ENCODE measurements at regions not wholly inside any gene's neighbourhood (a gene's known extent, or its start where the extent isn't known, plus 50 kb on each side); places are given as distances from the start of the nearest gene placed in this dataset.
"Not testable (repeated sequence)": the region's sequence is repeated elsewhere in the genome, so short reads cannot be mapped to it uniquely, and the experiment has no call there.

- no peak overlapping the region for H3K27ac ChIP-seq
- TF ChIP-seq CTCF (conservative IDR thresholded peaks at IDR 0.05), result no peak
These were observed 619.5 kb upstream of the SMIM31 start for GRCh38 chr4:164134388-164134787.

- no peak overlapping the region for H3K27ac ChIP-seq
- no peak for TF ChIP-seq CTCF (conservative IDR thresholded peaks at IDR 0.05)
These were observed 617.7 kb upstream of the SMIM31 start for GRCh38 chr4:164136180-164136616.

GRCh38 chr4:164138521-164138920 is 615.4 kb upstream of the SMIM31 start:
- H3K27ac ChIP-seq, result no peak overlapping the region
- no peak for TF ChIP-seq CTCF (conservative IDR thresholded peaks at IDR 0.05)

GRCh38 chr4:164139291-164139690 is 614.6 kb upstream of the SMIM31 start:
- no peak for TF ChIP-seq CTCF (conservative IDR thresholded peaks at IDR 0.05)
- no peak overlapping the region for H3K27ac ChIP-seq

- H3K27ac ChIP-seq, result not testable (repeated sequence)
These were observed 612.1 kb upstream of the SMIM31 start for GRCh38 chr4:164141755-164142375.

- no peak overlapping the region for H3K27ac ChIP-seq
- no peak for TF ChIP-seq CTCF (conservative IDR thresholded peaks at IDR 0.05)
These were observed 599.5 kb upstream of the SMIM31 start for GRCh38 chr4:164154416-164154815.

GRCh38 chr4:164169591-164169990 is 584.3 kb upstream of the SMIM31 start:
- no peak for TF ChIP-seq CTCF (conservative IDR thresholded peaks at IDR 0.05)
- H3K27ac ChIP-seq, result no peak overlapping the region

GRCh38 chr4:164177153-164177552 is 576.8 kb upstream of the SMIM31 start:
- H3K27ac ChIP-seq, result no peak overlapping the region
- TF ChIP-seq CTCF (conservative IDR thresholded peaks at IDR 0.05), result no peak

All from VCaP (cell line).